GM19455 (cell line): ENCODE measurements at regions not wholly inside any gene's neighbourhood (a gene's known extent, or its start where the extent isn't known, plus 50 kb on each side); places are given as distances from the start of the nearest gene placed in this dataset.

Experiments
- ATAC-seq: cut with Tn5 transposase; IDR thresholded peaks from one replicate; pipeline ENCODE4 v1.9.1; 2021; ENCODE audit not compliant: unreplicated experiment

DNA sequence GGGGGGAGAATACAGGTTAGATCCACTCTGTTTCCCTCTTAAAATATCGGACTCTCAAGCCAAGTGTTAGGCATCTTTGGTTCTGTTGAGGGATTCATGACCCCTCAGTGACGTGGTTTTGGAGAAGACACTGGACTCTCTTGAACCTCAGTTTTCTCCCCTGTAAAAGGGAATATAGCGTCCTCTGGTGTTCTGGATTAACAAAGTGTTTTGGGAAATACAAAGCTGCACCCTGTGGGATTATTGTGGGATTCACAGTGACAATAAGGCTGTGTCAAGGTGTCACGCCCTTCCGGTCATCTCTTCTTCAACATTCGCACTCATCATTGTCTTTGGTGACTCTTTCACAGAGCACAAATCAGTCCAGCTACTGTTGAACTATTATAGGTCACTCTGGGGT, 139.0 kb downstream of the IRX1 start:
- no peak for ATAC-seq

DNA sequence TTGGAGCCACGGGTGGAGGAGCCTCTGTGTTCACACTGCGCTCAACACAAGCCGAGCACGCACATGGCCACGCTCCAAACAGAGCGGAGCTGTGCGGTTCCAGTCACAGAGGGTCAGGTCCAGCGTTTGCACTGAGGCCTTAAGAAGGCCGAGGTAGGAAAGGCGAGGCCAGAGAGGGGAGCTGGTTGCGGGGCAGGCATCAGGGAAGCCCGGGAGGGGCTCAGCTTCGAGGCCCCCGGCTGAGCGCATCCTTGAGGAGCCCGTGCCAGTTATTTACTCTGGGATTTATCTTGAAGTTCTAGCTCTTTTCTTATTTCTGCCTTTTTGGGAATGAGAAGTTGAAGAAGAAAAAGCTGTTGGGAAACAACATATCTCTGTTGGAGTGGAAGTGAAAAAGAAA, 140.8 kb downstream of the IRX1 start:
- no peak for ATAC-seq

DNA sequence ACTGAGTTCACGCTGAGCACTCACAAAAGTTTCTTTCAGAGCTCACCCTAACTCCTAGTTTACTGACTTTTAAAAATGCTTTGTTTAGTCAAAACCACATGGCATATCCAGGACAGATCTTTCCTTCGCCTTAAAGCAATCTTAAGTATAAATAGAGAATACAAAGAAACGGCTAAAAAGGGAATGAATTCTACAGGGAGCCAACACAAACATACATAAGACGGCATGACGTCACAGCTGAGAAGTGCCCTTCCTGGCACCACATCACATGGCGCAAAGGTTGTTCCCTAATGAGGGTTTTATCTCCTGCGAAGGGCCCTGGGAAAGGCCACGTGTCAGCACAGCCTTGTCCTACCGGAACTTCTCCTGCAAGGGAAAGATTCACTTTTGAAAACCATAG, 141.3 kb downstream of the IRX1 start:
- ATAC-seq, result no peak

DNA sequence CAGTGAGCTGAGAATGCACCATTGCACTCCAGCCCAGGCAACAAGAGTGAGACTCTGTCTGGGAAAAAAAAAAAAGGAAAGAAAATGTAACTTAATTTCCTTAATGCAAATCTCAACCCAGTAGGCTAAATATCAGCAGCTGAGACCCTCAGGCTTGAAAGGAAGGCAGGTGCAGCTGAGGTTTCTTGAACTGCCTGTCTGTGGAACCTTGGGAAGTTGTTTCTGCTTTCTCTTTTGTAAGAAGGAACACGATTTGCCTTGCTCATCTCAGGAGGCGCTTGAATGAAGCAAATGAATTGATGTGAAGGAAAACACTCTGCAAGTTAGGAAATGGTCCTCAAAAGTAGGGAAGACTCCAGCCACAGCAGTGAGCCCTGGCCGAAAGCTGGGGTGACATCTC, 143.3 kb downstream of the IRX1 start:
- ATAC-seq, result no peak

DNA sequence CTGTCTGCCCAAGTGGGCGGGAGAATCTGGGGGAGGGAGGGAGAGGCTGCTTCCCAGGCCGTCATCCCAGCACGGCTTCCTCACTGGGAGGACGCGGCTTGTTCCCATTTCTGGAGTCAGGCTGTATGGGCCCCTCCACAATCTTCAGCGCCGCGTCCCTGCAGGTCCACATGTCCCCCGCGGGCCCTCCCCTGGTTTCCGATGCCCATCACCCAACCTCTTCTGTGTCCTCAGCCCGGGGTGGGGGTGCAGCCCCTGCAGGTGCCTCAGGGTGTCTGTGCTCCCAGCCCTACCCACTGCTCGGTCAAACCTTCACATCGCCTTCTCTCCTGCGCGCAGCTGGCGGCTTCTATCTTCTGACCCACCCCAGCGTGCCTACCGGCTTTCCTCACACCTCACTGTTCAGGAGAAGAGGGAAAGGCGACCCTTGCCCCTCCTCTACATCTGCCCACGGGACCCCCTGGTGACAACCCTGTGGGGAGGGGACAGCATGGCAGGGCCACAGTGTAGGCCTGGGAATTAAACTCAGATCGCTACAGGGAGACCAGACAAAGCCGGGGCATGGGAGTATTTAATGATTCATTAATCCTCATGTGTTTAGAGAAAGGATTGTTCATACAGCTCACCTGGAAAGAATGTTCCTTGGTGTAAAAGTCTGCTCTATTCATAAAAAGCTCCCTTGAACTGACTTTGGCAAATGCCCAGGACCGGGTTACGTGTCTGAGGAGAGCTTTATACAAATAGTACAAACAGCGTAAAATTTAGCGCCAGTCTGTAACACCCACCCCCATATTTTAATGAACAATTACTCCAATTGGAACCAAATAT, 145.1 kb downstream of the IRX1 start:
- ATAC-seq, result no peak

DNA sequence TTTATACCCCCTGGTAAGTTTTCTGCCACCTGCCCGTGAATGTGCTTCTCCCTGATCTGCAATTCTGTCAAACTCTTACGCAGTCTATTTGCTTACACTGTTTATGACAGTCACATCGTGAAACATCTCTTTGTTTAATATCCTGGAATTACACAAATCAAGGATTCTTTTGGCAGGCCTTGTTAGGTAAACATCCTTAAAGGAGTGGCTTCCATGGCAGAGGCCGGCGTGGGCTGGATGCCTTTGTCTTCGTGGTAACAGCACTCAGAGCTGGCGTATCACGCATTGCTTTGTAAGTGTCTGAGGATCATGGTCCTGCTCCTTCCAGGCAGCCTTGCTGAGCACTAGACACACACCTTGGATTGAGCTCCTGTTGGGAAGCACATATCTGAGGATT, 145.7 kb downstream of the IRX1 start:
- no peak for ATAC-seq

DNA sequence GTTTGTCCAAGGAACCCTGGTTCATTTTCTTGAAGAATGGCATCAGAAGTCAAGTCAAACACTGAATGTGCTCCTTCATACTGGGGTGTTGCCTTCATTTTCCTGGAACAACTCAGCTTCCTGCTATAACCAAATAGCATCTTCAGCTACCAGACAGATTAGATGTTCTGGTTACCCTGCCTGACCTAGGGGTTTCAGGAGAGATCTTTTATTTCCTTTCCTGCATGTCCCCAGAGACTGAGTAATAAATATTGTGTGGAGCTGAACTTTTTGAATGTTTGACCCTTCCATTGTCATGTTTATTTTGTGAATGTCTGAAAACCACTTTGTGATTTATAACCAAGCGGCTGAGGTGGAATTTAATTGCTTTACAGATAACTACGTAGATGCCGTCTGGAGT, 147.1 kb downstream of the IRX1 start:
- no peak for ATAC-seq

DNA sequence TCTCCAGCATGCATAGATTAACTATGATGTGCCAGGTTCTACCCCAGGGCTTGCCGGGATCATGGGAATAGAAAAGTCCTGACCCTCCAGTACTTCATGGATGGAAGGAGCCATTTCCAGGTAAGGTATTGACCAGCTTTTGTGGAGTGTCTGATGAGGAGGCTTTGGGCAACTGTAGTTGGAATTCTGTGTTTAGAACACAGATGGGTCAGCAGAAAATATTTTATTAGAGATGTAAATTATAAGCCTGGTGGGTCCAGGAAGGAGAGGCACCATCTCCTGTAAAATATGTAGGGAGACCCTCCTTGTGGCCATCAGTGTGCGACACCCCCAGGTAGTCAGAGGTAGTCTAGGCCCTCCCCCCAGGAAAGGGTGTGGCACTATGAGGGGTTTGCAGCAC, 156.2 kb downstream of the IRX1 start:
- ATAC-seq, result no peak

DNA sequence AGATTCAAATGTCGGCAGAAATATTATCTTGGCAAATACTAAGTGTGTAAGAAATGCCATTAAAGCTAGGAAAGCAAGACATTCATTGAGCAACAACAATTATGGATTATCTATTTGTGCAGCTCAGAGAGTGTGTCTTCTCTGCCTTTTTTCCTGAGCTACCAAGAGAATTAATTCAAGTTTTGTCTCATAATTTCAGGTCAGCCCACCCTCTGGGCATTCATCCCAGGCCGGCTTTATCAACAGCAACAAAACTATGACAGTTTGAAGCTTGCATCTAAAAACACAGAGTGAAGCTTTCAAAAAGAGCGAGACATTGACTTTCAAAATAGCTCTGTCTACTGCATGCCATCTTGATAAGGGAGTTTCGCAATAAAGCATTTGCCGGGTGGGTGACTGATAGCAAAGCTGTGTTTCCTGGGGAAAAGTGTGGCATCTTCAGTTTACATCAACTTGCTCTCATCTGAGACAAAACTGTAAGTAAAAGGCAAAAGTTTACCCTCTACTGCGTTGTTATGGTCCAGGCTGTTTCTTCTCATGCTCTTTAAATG, 182.4 kb downstream of the IRX1 start:
- no peak for ATAC-seq

DNA sequence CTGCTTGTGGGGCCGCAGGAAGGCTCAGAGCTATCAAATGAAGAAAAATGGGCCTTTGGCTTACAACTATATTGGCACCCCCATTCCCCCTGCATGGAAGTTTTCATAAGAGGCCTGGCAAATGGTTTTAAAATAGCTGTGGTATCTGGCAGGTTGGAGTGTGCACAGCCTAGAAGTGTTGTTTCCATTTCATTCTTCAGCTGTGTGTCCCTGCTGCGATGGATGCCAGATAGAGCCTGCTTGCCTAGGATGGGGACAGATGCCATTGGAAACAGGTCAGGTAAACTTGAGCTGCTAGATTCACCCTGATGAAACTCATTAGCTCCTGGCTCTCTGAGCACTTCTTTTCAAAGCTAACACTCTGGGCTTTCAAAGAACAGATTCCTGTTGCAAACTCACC, 183.3 kb downstream of the IRX1 start:
- ATAC-seq, result no peak

DNA sequence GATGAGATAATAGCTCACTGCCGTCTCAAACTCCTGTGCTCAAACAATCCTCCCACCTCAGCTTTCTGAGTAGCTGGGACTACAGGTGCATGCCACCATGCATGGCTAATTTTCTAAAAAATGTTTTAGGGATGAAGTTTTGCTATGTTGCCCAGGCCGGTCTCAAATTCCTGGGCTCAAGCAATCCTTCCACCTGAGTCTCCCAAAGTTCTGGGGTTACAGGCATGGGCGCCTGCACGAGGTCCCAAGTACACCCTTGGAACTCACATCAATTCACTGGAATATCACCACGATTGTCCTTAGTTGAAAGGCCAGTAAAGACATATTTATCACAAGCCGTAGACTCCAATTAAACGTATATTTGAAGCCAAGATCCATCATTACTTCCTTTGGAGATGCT, 184.6 kb downstream of the IRX1 start:
- no peak for ATAC-seq

DNA sequence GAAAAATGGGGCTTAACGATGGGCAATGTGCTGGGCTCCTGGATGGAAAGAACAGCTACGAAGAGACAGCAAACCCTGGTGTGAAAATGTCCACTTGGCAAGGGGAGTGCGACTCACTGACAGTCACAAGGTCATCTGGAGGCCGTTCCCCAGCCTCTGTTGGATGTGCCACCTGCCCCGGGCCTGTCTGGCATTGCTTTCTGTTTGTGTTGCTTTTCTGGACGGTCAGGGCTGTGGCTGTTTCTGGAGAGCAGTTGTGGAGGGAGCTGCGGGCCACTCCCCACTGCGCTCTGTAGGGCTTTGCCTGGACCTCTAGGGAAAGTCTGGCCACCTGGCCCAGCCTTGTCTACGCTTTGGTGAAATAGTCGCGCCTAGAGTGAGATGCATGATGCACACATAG, 185.3 kb downstream of the IRX1 start:
- no peak for ATAC-seq

DNA sequence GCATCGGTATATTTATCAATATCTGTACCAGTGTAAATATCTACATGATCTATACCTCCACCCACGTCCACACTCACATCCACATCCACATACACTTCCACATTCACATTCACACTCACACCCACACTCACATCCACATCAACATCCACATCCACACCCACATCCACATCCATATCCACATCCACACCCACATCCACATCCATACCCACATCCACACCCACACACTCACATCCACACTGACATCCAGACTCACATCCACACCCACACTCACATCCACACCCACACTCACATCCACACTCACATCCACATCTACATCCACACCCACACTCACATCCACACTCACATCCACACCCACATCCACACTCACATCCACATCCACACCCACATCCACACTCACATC, 189.2 kb downstream of the IRX1 start:
- ATAC-seq, result no peak

DNA sequence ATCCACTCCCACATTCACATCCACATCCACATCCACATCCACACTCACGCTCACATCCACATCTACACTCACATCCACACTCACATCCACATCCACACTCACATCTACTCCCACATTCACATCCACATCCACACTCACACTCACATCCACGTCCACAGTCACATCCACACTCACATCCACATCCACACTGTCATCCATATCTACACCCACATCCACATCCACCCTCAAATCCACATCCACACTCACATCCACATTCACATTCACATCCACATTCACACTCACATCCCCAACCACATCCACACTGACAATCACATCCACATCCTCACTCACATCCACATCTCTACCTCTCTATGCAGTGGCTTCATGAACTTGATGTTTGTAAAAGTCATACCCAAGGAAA, 190.5 kb downstream of the IRX1 start:
- no peak for ATAC-seq

DNA sequence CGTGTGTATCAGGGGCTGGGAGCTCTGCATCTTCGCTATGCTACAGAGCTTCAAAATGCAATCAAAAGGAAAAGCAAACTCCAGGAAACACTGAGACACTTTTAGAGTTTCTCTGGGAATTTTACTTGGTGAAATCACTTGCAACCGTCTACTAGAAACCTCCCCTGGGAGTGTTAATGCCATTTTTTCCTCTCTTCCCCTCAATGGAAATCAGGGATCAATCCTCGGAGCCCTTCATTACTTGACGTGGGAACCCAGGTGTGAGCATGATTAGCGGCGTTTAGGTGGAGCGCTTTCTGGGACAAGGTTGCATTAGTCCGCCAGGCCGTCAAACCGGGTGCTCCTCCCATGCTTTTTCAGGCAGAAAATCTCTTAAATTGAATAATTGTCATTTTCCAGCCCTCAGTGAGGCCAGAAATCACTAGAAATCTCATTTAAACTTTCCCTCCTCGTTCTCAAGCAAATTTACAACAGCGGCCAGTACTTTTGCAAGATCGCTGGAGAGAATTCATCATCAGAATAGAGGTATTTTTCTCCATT, 191.3 kb downstream of the IRX1 start:
- ATAC-seq, result no peak

DNA sequence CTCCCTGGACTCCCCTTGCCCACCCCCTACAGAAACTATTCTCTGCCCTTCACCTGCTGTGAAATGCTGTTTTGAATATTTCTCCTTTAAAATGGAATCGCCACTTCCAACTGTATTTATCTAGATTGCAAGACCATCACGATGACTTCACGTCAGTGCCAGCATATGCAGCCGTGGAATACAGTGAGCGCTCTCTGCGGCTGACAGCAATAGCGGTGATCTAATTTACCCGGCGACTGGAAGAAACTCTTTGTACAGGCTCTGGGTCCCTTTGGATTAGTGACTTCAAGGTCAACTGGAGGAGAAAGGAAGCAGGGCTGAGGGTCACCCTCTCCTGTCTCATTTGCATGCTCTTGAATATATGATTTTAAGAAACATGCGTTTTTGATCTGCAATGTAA, 192.0 kb downstream of the IRX1 start:
- ATAC-seq, result no peak

DNA sequence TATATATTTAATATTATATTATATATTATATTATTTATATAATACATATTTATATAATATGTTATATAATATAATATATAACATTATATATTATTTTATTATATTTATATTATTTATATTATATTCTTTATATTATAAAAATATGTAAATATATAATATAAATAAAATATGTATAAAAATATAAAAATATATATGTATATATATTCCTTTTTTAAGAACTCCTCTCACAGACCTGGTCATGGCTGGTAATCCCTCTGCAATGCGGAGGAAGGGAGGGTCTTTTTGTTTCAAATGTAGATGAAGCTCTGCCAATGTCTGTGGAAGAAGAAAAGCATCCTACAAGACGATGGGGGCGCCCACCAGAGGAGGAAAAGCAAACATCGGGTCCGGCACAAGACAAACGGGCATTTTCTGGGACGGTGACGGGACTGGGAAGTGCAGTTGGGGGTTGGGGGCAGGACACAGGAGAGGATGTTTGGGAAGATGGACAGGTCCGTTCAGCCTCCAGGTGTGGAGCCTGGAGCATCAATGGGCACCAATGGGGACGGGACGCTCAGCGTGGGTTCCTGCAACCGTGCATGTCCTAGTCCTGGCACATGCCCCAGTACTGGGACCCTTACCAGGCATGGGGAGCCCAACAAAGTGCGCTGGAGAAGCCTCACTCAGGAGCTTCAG, 194.0 kb downstream of the IRX1 start:
- ATAC-seq, result no peak

DNA sequence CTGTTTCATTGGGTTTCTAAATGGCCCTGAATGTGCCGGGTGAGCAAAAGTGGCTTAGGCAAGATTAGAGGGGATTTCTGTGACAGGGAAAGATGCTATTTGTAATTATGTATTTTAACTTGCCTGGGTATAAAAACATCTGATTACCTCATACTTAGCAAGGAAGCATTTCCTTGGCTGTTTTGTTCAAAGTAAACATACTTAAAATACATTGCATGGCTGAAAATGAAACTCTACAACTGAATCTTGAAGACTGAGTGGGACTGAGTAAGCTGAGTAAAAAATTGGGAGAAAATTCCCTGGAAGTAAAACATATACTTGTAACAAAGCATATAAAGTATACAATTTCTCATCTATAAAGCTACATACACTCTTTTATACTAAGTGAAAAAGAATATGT, 197.5 kb downstream of the IRX1 start:
- ATAC-seq, result no peak

DNA sequence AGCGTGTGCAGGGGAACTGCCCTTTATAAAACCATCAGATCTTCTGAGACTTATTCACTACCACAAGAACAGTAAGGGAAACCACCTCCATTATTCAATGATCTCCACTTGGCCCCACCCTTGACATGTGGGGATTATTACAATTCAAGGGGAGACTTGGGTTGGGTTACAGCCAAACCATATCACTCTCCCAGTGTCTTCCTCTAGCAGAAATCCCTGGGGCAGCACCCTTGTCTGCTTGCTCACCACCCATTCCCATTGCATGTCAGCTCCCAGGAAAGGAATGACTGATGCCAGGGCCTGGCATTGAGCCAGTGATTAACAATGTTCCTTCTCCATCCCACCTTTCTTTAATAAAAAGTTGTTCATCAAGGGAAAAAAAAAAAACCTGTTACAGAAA, 199.0 kb downstream of the IRX1 start:
- no peak for ATAC-seq

DNA sequence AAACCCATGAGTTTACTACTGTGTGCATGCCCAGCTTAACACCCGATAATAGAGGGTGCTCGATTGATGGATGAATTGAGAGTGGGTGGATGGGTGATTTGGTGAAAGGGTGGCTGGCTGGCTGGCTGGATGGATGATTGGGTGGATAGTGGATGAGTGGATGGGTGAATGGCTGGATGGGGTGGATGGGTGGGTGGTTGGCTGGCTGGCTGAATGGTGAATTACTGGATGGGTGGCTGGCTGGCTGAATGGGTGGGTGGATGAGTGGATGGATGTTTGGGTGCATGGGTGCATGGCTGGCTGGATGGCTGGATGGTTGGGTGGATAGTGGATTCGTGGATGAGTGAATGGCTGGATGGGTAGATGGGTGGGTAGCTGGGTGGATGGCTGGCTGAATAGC, 201.1 kb downstream of the IRX1 start:
- no peak for ATAC-seq

DNA sequence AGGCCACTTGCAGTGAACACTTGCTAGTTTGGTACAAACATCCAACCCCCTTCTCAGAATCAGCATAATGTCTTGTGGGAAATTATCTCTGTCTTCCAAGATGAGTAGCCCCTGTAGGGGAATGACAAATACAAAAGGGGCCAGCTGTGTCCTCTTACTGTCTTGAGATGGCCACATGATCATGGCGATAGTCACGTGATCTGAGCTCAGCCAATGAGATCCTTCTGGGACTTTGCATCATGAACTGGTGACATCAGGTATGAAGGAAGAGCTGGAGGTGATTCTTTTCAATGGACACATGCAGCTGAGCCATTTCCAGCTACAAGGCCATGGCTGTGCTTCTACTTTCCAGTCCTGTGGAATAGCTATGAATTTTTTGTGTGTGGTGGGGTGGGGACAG, 206.3 kb downstream of the IRX1 start:
- ATAC-seq, result no peak

DNA sequence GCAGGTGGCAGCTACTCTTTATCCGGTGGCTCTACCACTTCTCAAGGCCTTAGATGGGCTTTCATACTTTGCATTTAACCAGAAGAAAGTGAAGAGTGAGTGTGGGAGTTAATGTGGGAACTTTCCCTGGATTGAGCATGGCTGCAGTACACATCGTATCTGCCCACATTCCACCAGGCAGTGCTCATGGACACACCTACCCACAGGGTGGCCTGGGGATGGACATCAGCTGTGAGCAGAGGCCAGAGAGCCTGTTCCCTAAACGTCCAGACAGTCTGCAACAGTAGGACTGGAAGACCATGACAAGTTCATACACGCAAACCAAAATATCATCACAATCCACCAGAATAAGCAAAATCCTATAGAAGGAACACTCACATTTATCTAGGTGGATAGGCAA, 213.8 kb downstream of the IRX1 start:
- ATAC-seq, result no peak
